DND-41 (cell line): ENCODE measurements at regions not wholly inside any gene's neighbourhood (a gene's known extent, or its start where the extent isn't known, plus 50 kb on each side); places are given as distances from the start of the nearest gene placed in this dataset.

Source experiments
- ATAC-seq: fragments of 200-7000 bp; cut with Tn5 transposase; 3 replicates; pipeline ENCODE4 v1.9.1; 2021; ENCODE audit warnings: low read depth; ENCODE audit not compliant: insufficient read depth
- DNase-seq: peaks from one replicate; pipeline ENCODE4 v3.0.0-alpha.2; 2020
- H2AFZ ChIP-seq: 2 replicates; pipeline ENCODE4 v1.6.0; 2012; ENCODE audit warnings: low read depth, low read length
- H3K27ac ChIP-seq: 2 replicates; pipeline ENCODE4 v1.5.1; 2012; ENCODE audit warnings: low read length, inconsistent platforms
- H3K27me3 ChIP-seq: fragments of 200-600 bp; sonication (generic); 2 replicates; pipeline ENCODE4 v1.6.0; 2012; ENCODE audit warnings: low read length, mild to moderate bottlenecking, inconsistent platforms; ENCODE audit not compliant: insufficient read depth, poor library complexity
- H3K36me3 ChIP-seq: 2 replicates; pipeline ENCODE4 v1.5.1; 2012; ENCODE audit warnings: low read length, inconsistent platforms; ENCODE audit not compliant: insufficient read depth
- H3K4me1 ChIP-seq: 2 replicates; pipeline ENCODE4 v1.5.1; 2012; ENCODE audit warnings: mild to moderate bottlenecking, low read length; ENCODE audit not compliant: insufficient read depth
- H3K4me2 ChIP-seq: 2 replicates; pipeline ENCODE4 v1.6.0; 2012; ENCODE audit warnings: mild to moderate bottlenecking, moderate library complexity, low read length, inconsistent platforms; ENCODE audit not compliant: insufficient read depth
- H3K4me3 ChIP-seq, 2 experiments: fragments of 200-600 bp in 1 of 2; shearing (Covaris generic) in 1 of 2; 2 replicates each; pipeline ENCODE4 v1.5.1; 2012 to 2016; ENCODE audit warnings: inconsistent platforms in 2 of 2, low read length in 2 of 2, mild to moderate bottlenecking in 2 of 2, low read depth in 1 of 2, moderate library complexity in 1 of 2
- H3K79me2 ChIP-seq: 2 replicates; pipeline ENCODE4 v1.6.0; 2012; ENCODE audit warnings: low read length, inconsistent platforms; ENCODE audit not compliant: insufficient read depth
- H3K9ac ChIP-seq: 2 replicates; pipeline ENCODE4 v1.6.0; 2012; ENCODE audit warnings: low read depth, mild to moderate bottlenecking, inconsistent platforms, low read length, moderate library complexity
- H3K9me3 ChIP-seq: 2 replicates; pipeline ENCODE4 v1.5.1; 2012; ENCODE audit warnings: low read length, moderate library complexity, mild to moderate bottlenecking, inconsistent platforms; ENCODE audit not compliant: insufficient read depth, severe bottlenecking
- H4K20me1 ChIP-seq: 2 replicates; pipeline ENCODE4 v1.6.0; 2012; ENCODE audit warnings: low read length; ENCODE audit not compliant: insufficient read depth
- EZH2 ChIP-seq: IDR thresholded peaks from 3 replicates; pipeline ENCODE4 v1.6.1; 2012; ENCODE audit warnings: borderline replicate concordance, low read depth, mild to moderate bottlenecking, moderate library complexity, low read length, inconsistent platforms; ENCODE audit not compliant: severe bottlenecking
- TF ChIP-seq, protein P1 (sequence below): IDR thresholded peaks from 2 replicates; pipeline ENCODE4 v1.5.1; 2012; ENCODE audit warnings: borderline replicate concordance, low read length, moderate library complexity, mild to moderate bottlenecking; ENCODE audit not compliant: poor library complexity, severe bottlenecking; ENCODE audit errors: extremely low read depth

DNA sequence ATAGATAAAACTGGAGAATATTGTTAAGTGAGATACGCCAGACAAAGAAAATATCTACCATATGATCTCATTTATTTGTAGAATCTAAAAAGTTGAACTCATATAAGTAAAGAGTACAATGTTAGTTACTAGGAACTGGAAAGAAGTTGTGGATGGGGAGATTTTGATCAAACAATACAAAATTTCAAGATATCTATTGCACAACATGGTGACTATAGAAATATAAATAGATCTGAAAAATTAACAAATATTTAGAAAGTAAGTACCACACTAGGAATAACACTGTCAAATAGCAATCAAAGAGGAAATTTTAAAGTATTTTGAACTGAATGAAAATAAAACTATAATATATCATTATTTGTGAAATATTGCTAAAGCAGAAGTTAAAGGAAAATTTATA, 437.2 kb downstream of the AASDHPPT start:
- TF ChIP-seq EZH2, result no peak
- TF ChIP-seq, protein P1, sequence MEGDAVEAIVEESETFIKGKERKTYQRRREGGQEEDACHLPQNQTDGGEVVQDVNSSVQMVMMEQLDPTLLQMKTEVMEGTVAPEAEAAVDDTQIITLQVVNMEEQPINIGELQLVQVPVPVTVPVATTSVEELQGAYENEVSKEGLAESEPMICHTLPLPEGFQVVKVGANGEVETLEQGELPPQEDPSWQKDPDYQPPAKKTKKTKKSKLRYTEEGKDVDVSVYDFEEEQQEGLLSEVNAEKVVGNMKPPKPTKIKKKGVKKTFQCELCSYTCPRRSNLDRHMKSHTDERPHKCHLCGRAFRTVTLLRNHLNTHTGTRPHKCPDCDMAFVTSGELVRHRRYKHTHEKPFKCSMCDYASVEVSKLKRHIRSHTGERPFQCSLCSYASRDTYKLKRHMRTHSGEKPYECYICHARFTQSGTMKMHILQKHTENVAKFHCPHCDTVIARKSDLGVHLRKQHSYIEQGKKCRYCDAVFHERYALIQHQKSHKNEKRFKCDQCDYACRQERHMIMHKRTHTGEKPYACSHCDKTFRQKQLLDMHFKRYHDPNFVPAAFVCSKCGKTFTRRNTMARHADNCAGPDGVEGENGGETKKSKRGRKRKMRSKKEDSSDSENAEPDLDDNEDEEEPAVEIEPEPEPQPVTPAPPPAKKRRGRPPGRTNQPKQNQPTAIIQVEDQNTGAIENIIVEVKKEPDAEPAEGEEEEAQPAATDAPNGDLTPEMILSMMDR, result no peak
- Histone ChIP-seq H3K4me1 (peaks cover 3% of the 10 kb centered on the region; the same call in 1 of the 2 replicates), H3K9me3 (peaks cover 3% of the 10 kb centered on the region), H3K4me3 (no peak overlapping the region), H3K27me3 (no peaks in the 10 kb centered on the region), H4K20me1 (no peaks in the 10 kb centered on the region), H3K9ac (no peak overlapping the region), H2AFZ (no peak overlapping the region), H3K79me2 (no peaks in the 10 kb centered on the region), H3K36me3 (no peaks in the 10 kb centered on the region), H3K27ac (no peak overlapping the region), H3K4me2 (no peak overlapping the region)
- DNase-seq, result no peak
- no peak for ATAC-seq

GRCh38 chr11:106517426-106517825, 440.0 kb downstream of the AASDHPPT start:
- no peak overlapping the region for H2AFZ ChIP-seq
- H3K27ac ChIP-seq, result no peak overlapping the region
- ATAC-seq, result no peak
- TF ChIP-seq EZH2, result no peak
- TF ChIP-seq, protein P1, result no peak
- no peak for DNase-seq
- H3K9ac ChIP-seq, result no peak overlapping the region
- H3K4me1 ChIP-seq, result no peaks in the 10 kb centered on the region
- no peaks in the 10 kb centered on the region for H3K27me3 ChIP-seq
- no peak overlapping the region for H3K4me3 ChIP-seq
- no peaks in the 10 kb centered on the region for H3K79me2 ChIP-seq
- H4K20me1 ChIP-seq, result no peaks in the 10 kb centered on the region
- no peaks in the 10 kb centered on the region for H3K36me3 ChIP-seq
- H3K4me2 ChIP-seq, result no peak overlapping the region
- H3K9me3 ChIP-seq, result peaks cover 3% of the 10 kb centered on the region

GRCh38 chr11:106520146-106520912, 442.9 kb downstream of the AASDHPPT start:
- Histone ChIP-seq H3K9me3 (peaks cover 3% of the 10 kb centered on the region), H3K9ac (no peak overlapping the region)

DNA sequence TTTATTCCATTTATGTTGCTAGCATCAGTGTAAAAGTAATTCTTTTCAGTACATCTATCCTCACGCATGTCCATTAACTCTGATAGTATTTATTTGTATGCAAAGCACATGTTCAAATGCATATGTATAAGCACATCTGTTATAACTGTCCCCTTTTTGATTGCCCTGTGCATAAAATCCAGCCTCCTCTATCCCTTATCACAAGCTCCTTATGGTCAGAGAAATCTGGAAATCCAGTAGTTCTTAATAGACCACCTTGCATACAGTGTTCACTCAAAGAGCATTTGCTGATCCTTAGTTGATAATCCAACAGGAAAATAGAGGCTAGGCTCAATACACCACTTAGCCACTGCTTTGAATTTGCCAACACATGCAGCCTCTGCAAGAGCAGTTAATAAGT, 443.5 kb downstream of the AASDHPPT start:
- no peaks in the 10 kb centered on the region for H4K20me1 ChIP-seq
- no peak overlapping the region for H2AFZ ChIP-seq
- no peaks in the 10 kb centered on the region for H3K27me3 ChIP-seq
- H3K9ac ChIP-seq, result no peak overlapping the region
- H3K4me3 ChIP-seq, result no peak overlapping the region
- no peak overlapping the region for H3K27ac ChIP-seq
- H3K36me3 ChIP-seq, result no peaks in the 10 kb centered on the region
- no peaks in the 10 kb centered on the region for H3K79me2 ChIP-seq
- H3K4me1 ChIP-seq, result no peaks in the 10 kb centered on the region
- H3K9me3 ChIP-seq, result peaks cover 3% of the 10 kb centered on the region
- TF ChIP-seq, protein P1, result no peak
- no peak for TF ChIP-seq EZH2
- DNase-seq (no peak), ATAC-seq (no peak)
- H3K4me2 ChIP-seq, result no peak overlapping the region

More at GRCh38 chr11:106520146-106520912, 442.9 kb downstream of the AASDHPPT start:
- no peaks in the 10 kb centered on the region for H3K27me3 ChIP-seq
- TF ChIP-seq EZH2, result no peak
- H3K79me2 ChIP-seq, result no peaks in the 10 kb centered on the region
- ATAC-seq (no peak), DNase-seq (no peak)
- peak overlapping the region; percentile 39; the same call in 1 of the 2 replicates for H2AFZ ChIP-seq
- H3K36me3 ChIP-seq, result no peaks in the 10 kb centered on the region
- H4K20me1 ChIP-seq, result no peaks in the 10 kb centered on the region
- no peak overlapping the region for H3K4me3 ChIP-seq
- no peak overlapping the region for H3K4me2 ChIP-seq
- H3K4me1 ChIP-seq, result no peaks in the 10 kb centered on the region
- no peak overlapping the region for H3K27ac ChIP-seq
